ENCODE measurements at regions not wholly inside any gene's neighbourhood (a gene's known extent, or its start where the extent isn't known, plus 50 kb on each side); places are given as distances from the start of the nearest gene placed in this dataset.

- TF ChIP-seq CTCF (IDR thresholded peaks at IDR 0.05) (no peak), EZH2 (IDR thresholded peaks at IDR 0.05; ENCODE audit: borderline replicate concordance, insufficient read depth, low read depth, low read length, poor library complexity, severe bottlenecking) (no peak)
Measured at GRCh38 chr7:81621893-81622292, 148.0 kb downstream of the HGF start.

Data from B cell (primary cell).